ENCODE measurements at regions not wholly inside any gene's neighbourhood (a gene's known extent, or its start where the extent isn't known, plus 50 kb on each side); places are given as distances from the start of the nearest gene placed in this dataset.

- TF ChIP-seq CTCF (IDR thresholded peaks at IDR 0.05; ENCODE audit: low read depth, low read length) (no peak), EZH2phosphoT487 (IDR thresholded peaks at IDR 0.05; ENCODE audit: low read depth) (no peak)
Observed at GRCh38 chr4:11929080-11929479, 500.4 kb upstream of the HS3ST1 start.
